ENCODE measurements at regions not wholly inside any gene's neighbourhood (a gene's known extent, or its start where the extent isn't known, plus 50 kb on each side); places are given as distances from the start of the nearest gene placed in this dataset.
A peak's percentile ranks its signal among the peaks of the same experiment; 100 is the strongest.
"Not testable (repeated sequence)": the region's sequence is repeated elsewhere in the genome, so short reads cannot be mapped to it uniquely, and the experiment has no call there.

DNA sequence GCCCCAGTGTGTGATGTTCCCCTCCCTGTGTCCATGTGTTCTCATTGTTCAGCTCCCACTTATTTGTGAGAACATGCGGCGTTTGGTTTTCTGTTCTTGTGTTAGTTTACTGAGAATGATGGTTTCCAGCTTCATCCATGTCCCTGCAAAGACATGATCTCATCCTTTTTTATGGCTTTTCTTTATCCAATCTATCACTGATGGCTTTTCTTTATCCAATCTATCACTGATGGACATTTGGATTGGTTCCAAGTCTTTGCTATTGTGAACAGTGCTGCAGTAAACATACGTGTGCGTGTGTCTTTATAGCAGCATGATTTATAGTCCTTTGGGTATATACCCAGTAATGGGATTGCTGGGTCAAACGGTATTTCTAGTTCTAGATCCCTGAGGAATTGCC, 455.8 kb downstream of the MAT2B start:
- not testable (repeated sequence) for DNase-seq

- DNase-seq, result no peak
These were observed 458.5 kb downstream of the MAT2B start for GRCh38 chr5:163963881-163964280.

GRCh38 chr5:163964671-163965070, 459.3 kb downstream of the MAT2B start:
- DNase-seq, result no peak

- DNase-seq, result no peak
These were observed 461.8 kb downstream of the MAT2B start for GRCh38 chr5:163967268-163967667.

DNA sequence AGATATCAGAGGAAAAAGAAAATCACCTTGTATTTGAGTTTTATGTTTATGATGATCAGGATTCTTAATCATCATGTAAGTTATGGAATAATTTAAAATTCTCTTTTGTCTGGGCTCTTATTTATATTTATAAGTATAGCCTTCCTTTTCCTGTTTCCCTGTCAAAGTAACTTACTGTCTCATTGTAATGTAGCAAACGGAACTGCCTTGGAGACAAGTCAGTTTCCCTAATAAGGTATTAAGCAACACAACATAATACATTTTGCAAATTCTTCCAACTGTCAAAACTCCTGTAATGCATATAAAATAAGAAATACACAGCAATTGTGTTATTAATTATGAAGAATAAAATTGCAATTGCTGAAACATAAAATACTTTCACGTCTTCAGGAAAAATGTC, 463.2 kb downstream of the MAT2B start:
- no peak for DNase-seq

- DNase-seq, result no peak
These were observed 471.3 kb downstream of the MAT2B start for GRCh38 chr5:163976696-163977095.

GRCh38 chr5:163978897-163979296, 473.5 kb downstream of the MAT2B start:
- no peak for DNase-seq

DNA sequence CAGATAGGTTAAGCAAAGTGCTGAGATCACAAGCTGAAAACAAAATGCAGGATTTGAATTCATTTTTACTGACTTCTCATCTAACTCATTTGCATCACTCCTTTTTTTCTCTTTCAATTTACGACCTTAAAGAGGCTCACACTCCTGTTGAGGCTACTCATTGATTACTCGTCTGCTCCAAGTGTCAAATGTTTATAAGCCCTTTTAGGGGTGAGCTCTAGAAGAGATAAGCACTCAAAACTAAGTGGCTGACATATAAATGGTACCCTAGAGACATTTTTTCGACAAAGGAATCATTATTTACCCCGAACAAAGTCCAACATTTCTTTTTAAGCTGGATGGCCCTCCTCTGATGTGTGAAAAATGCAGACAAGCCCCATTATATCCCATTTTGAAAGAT, 483.1 kb downstream of the MAT2B start:
- DNase-seq, result no peak

DNA sequence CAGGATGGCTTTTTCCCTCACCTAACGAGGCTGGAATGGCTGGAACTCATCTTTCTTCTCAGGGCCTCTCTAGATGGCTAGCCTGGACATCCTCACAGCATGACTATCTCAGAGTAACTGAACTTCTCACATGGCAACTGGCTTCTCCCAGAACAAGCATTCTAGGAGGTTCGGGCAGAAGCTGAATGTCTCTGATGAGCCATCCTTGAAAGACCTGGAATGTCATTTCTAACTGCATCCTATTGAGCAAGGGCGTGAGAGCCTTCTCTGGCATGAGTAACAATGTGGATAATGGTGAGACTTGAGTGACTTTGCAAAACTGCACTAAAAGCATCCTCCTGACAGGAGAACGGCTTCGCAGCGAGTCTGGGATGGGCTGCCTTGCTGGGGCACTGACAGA, 487.7 kb downstream of the MAT2B start:
- DNase-seq, result no peak

- DNase-seq, result no peak
These were observed 489.8 kb downstream of the MAT2B start for GRCh38 chr5:163995206-163995605.

GRCh38 chr5:163997965-163998364, 492.5 kb downstream of the MAT2B start:
- DNase-seq, result no peak

DNA sequence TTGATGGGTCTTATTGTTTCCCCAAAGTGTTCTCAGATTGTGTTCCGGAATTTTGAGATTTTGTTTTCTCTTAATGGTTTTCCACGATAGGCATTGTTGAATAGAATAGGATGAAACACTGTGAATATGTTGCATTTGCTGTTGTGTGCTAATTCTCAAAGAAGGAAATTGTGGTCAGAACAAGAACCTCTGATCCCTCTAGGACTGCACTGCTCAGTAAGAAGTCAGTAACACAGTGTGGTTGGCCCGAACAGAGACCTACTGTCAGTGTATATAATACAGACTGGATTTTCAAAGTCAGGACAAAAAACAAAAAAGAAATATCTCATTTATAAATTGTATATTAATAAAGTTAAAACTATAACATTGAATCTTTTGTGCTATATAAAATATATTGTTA, 494.8 kb downstream of the MAT2B start:
- no peak for DNase-seq

DNA sequence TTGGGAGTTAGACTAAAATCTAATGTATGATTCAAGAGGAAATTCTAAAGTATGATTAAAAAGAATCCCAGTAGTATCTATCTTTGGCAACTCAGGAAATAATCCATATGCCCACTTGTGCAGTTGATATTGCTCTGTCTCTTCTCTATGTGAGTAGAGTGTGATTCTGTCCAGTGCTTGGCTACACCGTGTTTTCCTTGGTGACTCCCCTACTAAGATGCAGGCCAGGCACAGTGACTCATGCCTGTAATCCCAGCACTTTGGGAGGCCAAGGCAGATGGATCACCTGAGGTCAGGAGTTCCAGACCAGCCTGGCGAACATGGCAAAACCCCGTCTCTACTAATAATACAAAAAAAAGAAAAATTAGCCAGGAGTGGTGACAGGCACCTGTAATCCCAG, 495.4 kb downstream of the MAT2B start:
- no peak for DNase-seq

DNA sequence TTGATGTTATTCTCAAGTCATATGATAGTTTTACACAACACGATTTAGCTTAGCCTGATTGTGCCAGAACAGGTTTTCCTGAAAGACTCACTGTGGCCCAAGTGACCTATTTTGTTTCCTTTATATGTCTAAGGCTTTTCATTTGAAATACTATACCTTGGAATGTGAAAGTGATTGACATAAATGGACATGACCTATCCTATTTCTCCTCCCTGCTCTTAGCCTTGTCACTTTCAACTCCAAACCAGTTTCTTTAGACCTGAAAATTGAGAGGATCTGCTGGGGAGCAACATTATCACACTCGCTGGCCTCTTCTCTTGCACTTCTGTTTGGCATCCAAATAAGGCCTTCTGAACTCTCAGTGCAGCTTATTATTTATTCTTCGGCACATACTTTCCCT, 496.8 kb downstream of the MAT2B start:
- no peak for DNase-seq

DNA sequence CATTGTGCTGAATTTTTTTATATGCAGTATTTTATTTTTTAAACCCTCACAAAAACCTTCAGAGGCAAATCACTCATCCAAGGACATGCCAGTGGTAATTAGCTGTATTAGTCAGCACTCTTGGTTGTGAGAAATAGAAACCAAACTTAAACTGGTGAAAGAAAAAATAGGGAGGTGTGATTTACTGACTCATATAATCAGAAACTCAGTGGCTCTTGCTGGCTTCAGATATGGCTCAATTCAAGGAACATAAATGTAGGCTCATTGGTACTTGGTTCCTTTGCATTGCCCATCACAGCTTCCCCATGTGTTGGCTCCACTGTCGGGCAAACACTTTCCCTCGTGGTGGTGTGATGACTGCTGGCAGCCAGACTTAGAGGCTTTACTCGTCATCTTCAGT, 497.2 kb downstream of the MAT2B start:
- no peak for DNase-seq

DNA sequence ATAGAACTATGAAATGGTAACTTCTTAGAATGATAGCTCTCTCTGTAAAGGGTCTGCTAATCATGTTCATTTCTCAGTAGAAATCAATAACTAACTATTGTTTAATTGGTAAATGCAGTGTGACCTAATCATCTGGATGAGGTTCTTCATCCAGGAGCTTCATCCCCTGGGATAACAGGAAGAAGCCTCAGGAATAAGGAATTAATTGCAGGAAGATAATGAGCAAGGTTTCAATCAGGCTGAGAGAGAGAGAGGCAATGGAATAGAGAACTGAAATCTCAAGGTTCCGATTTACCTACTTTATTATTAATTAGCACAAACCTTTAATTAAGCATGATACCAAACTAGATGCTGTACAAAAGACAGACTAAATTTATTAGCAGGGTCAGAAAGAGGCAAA, 499.7 kb downstream of the MAT2B start:
- DNase-seq, result no peak

- no peak for DNase-seq
These were observed 501.6 kb downstream of the MAT2B start for GRCh38 chr5:164007064-164007463.

DNA sequence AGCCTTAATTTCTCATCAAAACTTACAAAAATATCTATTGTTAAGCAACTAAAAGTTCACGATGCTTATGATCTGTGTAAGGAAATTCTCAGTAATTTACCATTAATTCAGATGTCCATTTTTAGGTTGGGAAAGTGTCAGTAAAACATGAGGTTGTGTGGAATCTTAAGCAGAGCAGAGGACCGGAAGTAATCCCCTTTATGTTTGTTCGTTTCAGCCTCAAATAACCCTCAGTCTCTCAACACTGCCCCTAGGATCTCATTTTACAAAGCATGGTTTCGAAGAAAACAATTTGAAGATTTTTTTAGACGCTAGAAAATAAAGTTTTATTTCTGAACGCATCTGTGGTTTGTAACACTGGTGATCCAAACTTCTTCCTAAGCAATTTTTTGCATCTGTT, 504.2 kb downstream of the MAT2B start:
- no peak for DNase-seq

- DNase-seq, result no peak
These were observed 505.5 kb downstream of the MAT2B start for GRCh38 chr5:164010900-164011299.

DNA sequence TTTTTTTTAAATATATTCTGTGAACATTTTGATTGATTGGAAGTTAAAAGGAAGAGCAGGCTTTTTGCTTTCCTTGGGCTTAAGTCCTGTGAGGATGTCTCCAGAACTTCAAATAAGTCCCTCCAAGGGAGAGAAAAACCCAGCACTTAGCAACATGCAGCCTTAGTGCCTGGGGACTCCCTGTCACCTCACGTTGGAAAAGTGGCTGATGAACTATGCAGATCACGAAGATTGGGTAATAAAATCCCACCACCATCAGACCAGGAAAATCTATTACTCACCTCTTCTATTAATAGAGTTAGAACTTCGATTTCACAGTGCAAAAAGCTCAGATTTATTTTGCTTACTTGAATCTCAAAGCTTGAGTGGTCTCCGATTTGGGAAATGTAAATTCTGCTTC, 507.0 kb downstream of the MAT2B start:
- no peak for DNase-seq

DNA sequence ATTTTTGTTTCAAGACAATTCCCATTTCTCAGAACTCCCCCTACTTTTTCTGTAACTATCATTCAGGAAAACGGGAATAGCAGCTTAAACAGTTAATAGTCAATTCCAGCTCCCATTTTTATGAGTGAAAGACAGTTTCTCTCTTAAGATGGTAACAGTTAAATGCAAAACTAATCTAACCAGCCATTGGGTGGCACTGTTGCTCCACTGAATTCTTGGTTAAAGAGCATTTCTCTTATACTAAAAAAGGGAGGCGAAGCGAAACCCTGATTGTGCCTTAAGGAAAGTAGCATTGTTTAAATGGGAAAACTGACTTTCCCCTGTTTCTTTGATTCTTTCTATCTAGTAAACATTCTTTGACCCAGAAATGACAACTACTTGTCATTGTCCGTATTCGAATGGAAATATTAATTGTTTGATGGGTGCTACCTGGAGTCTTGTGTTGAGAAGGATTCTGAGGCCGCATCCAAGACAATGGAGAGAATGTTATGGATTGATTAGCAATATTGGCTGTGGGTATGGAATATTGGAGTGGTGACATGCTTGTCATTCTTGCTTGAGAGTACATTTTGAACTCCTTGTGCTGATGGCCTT, 507.8 kb downstream of the MAT2B start:
- peak; percentile 6 for DNase-seq

- no peak for DNase-seq
These were observed 514.7 kb downstream of the MAT2B start for GRCh38 chr5:164020116-164020515.

DNA sequence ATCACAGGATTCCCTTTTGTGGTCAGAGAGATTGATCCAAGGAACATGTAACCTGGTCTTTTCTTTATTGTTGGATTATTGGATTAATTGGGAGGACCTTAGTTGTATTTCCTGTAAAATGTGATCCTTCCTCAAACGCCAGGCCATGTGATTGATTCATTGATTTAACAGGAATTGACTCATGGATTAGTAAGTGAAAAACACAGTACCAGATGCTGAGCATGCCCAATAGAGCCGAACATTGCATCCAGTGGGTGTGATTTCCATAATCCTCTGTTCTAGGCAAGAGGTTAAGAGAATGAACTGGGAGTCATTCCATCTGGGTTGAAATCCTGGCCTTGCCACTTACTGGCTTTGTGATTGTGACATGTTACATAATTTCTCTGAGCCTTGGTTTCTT, 522.3 kb downstream of the MAT2B start:
- DNase-seq, result no peak

- no peak for DNase-seq
These were observed 532.8 kb downstream of the MAT2B start for GRCh38 chr5:164038128-164038783.

- DNase-seq, result no peak
These were observed 535.7 kb downstream of the MAT2B start for GRCh38 chr5:164041105-164041504.

All from activated gamma-delta T cell treated with Interleukin-2 at 50 U/mL for 16 hours (primary cell).